ENCODE measurements at regions not wholly inside any gene's neighbourhood (a gene's known extent, or its start where the extent isn't known, plus 50 kb on each side); places are given as distances from the start of the nearest gene placed in this dataset.

DNA sequence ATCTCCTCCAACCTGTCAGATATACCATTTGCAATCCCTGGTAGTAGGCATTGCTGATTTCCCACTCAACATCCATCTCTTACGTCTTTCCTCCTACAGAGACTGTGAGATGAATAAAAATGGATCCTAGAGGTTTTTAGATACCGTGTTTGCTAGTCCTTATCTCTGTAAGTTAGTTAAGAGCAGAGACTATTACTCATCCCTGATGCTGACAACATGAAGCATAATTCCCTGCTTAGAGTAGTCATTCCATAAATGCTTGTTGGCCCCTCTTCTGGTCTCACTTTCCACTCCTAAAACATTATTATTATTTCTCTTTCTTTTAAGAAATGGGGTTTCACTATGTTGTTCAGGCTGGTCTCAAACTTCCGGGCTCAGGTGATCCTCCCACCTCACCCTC lies 136.2 kb downstream of the RTP4 start (continued):
- TF ChIP-seq ZNF571 (tag by site-specific recombination; IDR thresholded peaks at IDR 0.05) (no peak), ZNF521 (tag by site-specific recombination; IDR thresholded peaks at IDR 0.05) (no peak), ZNF324 (tag by site-specific recombination; IDR thresholded peaks at IDR 0.05) (no peak), ZNF416 (tag by site-specific recombination; IDR thresholded peaks at IDR 0.05) (no peak), ZNF362 (tag by site-specific recombination; IDR thresholded peaks at IDR 0.05) (no peak), KLF17 (tag by site-specific recombination; IDR thresholded peaks at IDR 0.05) (no peak), ZEB2 (tag by site-specific recombination; IDR thresholded peaks at IDR 0.05) (no peak), ZNF169 (tag by site-specific recombination; IDR thresholded peaks at IDR 0.05) (no peak)
- TF ChIP-seq, protein P1, sequence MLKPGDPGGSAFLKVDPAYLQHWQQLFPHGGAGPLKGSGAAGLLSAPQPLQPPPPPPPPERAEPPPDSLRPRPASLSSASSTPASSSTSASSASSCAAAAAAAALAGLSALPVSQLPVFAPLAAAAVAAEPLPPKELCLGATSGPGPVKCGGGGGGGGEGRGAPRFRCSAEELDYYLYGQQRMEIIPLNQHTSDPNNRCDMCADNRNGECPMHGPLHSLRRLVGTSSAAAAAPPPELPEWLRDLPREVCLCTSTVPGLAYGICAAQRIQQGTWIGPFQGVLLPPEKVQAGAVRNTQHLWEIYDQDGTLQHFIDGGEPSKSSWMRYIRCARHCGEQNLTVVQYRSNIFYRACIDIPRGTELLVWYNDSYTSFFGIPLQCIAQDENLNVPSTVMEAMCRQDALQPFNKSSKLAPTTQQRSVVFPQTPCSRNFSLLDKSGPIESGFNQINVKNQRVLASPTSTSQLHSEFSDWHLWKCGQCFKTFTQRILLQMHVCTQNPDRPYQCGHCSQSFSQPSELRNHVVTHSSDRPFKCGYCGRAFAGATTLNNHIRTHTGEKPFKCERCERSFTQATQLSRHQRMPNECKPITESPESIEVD (tag by site-specific recombination; IDR thresholded peaks at IDR 0.05), result no peak
- TF ChIP-seq, protein P2, sequence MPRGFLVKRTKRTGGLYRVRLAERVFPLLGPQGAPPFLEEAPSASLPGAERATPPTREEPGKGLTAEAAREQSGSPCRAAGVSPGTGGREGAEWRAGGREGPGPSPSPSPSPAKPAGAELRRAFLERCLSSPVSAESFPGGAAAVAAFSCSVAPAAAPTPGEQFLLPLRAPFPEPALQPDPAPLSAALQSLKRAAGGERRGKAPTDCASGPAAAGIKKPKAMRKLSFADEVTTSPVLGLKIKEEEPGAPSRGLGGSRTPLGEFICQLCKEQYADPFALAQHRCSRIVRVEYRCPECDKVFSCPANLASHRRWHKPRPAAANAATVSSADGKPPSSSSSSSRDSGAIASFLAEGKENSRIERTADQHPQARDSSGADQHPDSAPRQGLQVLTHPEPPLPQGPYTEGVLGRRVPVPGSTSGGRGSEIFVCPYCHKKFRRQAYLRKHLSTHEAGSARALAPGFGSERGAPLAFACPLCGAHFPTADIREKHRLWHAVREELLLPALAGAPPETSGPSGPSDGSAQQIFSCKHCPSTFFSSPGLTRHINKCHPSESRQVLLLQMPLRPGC (tag by site-specific recombination; IDR thresholded peaks at IDR 0.05), result no peak

GRCh38 chr3:187498211-187498724 lies 130.1 kb downstream of the RTP4 start:
- no peaks in the 10 kb centered on the region for H3K36me3 ChIP-seq (ENCODE audit: control insufficient read depth in 2 of 2, insufficient read depth in 1 of 2, low read length in 2 of 2)
- no peak overlapping the region for H3K27ac ChIP-seq (ENCODE audit: extremely low read depth, low read depth, low read length)
- no peaks in the 10 kb centered on the region for H3K4me1 ChIP-seq (ENCODE audit: control insufficient read depth, insufficient read depth, low read length)
- ChIA-PET POLR2A (no interaction called here), CTCF (interaction anchor here (0.6 to 1.8 kb wide), 2 partner anchors 179 to 333 kb away, joined by 5 to 6 read pairs; no protein-coding TSS in a partner anchor)
- no peaks in the 10 kb centered on the region for H3K9me3 ChIP-seq (ENCODE audit: control insufficient read depth, insufficient read depth, low read depth, low read length)
- TF ChIP-seq ZNF76 (tag by site-specific recombination; IDR thresholded peaks at IDR 0.05; ENCODE audit: borderline replicate concordance, low read depth) (no peak), SALL2 (tag by site-specific recombination; IDR thresholded peaks at IDR 0.05; ENCODE audit: borderline replicate concordance) (no peak), BCL11A (tag by site-specific recombination; IDR thresholded peaks at IDR 0.05; ENCODE audit: low read depth) (no peak), ZNF24 (tag by site-specific recombination; IDR thresholded peaks at IDR 0.05) (no peak), ZNF585B (tag by site-specific recombination; IDR thresholded peaks at IDR 0.05) (no peak), ZNF114 (tag by site-specific recombination; IDR thresholded peaks at IDR 0.05) (no peak), ELK4 (IDR thresholded peaks at IDR 0.05; ENCODE audit: borderline replicate concordance, low read depth, low read length) (no peak), GLIS1 (tag by site-specific recombination; IDR thresholded peaks at IDR 0.05) (no peak), ZNF121 (tag by site-specific recombination; IDR thresholded peaks at IDR 0.05) (no peak), ZNF324 (tag by site-specific recombination; IDR thresholded peaks at IDR 0.05) (no peak), ZNF580 (tag by site-specific recombination; IDR thresholded peaks at IDR 0.05) (no peak)
- H3K4me3 ChIP-seq (ENCODE audit: low read depth, low read length), result no peak overlapping the region

Data from HEK293 (cell line).